DOHH2 (cell line): ENCODE measurements at regions not wholly inside any gene's neighbourhood (a gene's known extent, or its start where the extent isn't known, plus 50 kb on each side); places are given as distances from the start of the nearest gene placed in this dataset.

Experiments used
- H3F3A ChIP-seq: fragments of 200-600 bp; sonication (generic), shearing (Covaris generic); 2 replicates; pipeline ENCODE4 v1.6.0; 2016; ENCODE audit warnings: antibody characterized with exemption, mild to moderate bottlenecking; ENCODE audit not compliant: control insufficient read depth, insufficient read depth
- H3K27ac ChIP-seq: fragments of 200-600 bp; sonication (generic); 2 replicates; pipeline ENCODE4 v1.5.1; 2014; ENCODE audit warnings: low read depth, mild to moderate bottlenecking, low read length, moderate library complexity
- H3K27me3 ChIP-seq: fragments of 200-600 bp; sonication (generic); 2 replicates; pipeline ENCODE4 v1.6.1; 2014; ENCODE audit warnings: mild to moderate bottlenecking, low read length, mixed read lengths; ENCODE audit not compliant: control insufficient read depth
- H3K36me3 ChIP-seq: fragments of 200-600 bp; sonication (generic); 2 replicates; pipeline ENCODE4 v1.6.1; 2014; ENCODE audit warnings: mild to moderate bottlenecking, low read length, moderate library complexity, mixed read lengths; ENCODE audit not compliant: control insufficient read depth
- H3K4me1 ChIP-seq: fragments of 200-600 bp; sonication (generic); 2 replicates; pipeline ENCODE4 v1.6.1; 2014; ENCODE audit warnings: mild to moderate bottlenecking, low read length, mixed read lengths; ENCODE audit not compliant: control insufficient read depth
- H3K4me2 ChIP-seq: fragments of 200-600 bp; sonication (generic); 2 replicates; pipeline ENCODE4 v1.6.0; 2014; ENCODE audit warnings: mild to moderate bottlenecking, low read length, moderate library complexity
- H3K4me3 ChIP-seq: fragments of 200-600 bp; sonication (generic); 2 replicates; pipeline ENCODE4 v1.5.1; 2014; ENCODE audit warnings: mild to moderate bottlenecking, low read length, mixed read lengths
- H3K79me2 ChIP-seq: fragments of 200-600 bp; sonication (generic); 2 replicates; pipeline ENCODE4 v1.6.1; 2014; ENCODE audit warnings: mild to moderate bottlenecking, low read length, mixed read lengths; ENCODE audit not compliant: control insufficient read depth
- H3K9me2 ChIP-seq: fragments of 200-600 bp; sonication (generic); replicated peaks from 2 replicates; pipeline ENCODE4 v1.6.1; 2014; ENCODE audit warnings: mild to moderate bottlenecking, low read length, mixed read lengths; ENCODE audit not compliant: control insufficient read depth
- H3K9me3 ChIP-seq: fragments of 200-600 bp; sonication (generic); 2 replicates; pipeline ENCODE4 v1.6.1; 2014; ENCODE audit warnings: antibody characterized with exemption, low read length, mixed read lengths; ENCODE audit not compliant: control insufficient read depth, insufficient read depth
- H4K20me1 ChIP-seq: fragments of 200-600 bp; sonication (generic); 2 replicates; pipeline ENCODE4 v1.6.0; 2014; ENCODE audit warnings: low read depth, mild to moderate bottlenecking, antibody characterized with exemption, low read length, moderate library complexity; ENCODE audit not compliant: control insufficient read depth, insufficient read depth
- EZH2phosphoT487 ChIP-seq: fragments of 200-600 bp; sonication (generic); IDR thresholded peaks from 2 replicates; pipeline ENCODE4 v1.6.1; 2017; ENCODE audit warnings: borderline replicate concordance, mild to moderate bottlenecking, antibody characterized with exemption, low read length, moderate library complexity, mixed read lengths
- TF ChIP-seq, protein P1 (sequence below): fragments of 200-600 bp; sonication (generic); IDR thresholded peaks from one replicate; pipeline ENCODE4 v1.5.1; 2014; ENCODE audit warnings: antibody characterized with exemption, mild to moderate bottlenecking, low read depth, low read length; ENCODE audit not compliant: poor library complexity, severe bottlenecking

DNA sequence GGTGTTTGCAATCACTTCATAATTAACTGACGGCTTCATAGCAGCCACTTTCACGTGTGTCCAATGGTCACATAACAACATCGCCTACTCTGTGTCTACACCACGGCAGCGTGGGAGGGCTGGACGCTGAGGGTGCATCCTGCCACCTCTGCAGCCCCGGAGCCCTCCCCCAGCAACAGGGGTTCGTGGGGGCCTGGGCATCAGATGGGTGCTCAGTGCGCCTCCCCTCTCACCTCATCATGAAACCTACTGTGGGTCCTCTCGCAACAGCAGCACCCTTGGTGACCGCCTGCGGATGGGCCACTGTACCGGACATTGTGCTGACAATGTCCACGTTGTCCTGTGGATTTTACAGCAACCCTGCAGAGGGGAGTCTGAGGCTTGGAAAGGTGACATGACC is 193.5 kb downstream of the UQCRFS1 start:
- Histone ChIP-seq H4K20me1 (no peaks in the 10 kb centered on the region), H3K9me2 (no peaks in the 10 kb centered on the region), H3K9me3 (no peaks in the 10 kb centered on the region; the same call in 1 of the 2 replicates), H3K27ac (no peak overlapping the region), H3K4me2 (no peak overlapping the region), H3K27me3 (no peaks in the 10 kb centered on the region), H3K4me1 (no peaks in the 10 kb centered on the region), H3K79me2 (no peaks in the 10 kb centered on the region), H3K36me3 (no peaks in the 10 kb centered on the region), H3K4me3 (no peak overlapping the region), H3F3A (no peaks in the 10 kb centered on the region)
- TF ChIP-seq EZH2phosphoT487, result no peak
- TF ChIP-seq, protein P1, sequence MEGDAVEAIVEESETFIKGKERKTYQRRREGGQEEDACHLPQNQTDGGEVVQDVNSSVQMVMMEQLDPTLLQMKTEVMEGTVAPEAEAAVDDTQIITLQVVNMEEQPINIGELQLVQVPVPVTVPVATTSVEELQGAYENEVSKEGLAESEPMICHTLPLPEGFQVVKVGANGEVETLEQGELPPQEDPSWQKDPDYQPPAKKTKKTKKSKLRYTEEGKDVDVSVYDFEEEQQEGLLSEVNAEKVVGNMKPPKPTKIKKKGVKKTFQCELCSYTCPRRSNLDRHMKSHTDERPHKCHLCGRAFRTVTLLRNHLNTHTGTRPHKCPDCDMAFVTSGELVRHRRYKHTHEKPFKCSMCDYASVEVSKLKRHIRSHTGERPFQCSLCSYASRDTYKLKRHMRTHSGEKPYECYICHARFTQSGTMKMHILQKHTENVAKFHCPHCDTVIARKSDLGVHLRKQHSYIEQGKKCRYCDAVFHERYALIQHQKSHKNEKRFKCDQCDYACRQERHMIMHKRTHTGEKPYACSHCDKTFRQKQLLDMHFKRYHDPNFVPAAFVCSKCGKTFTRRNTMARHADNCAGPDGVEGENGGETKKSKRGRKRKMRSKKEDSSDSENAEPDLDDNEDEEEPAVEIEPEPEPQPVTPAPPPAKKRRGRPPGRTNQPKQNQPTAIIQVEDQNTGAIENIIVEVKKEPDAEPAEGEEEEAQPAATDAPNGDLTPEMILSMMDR, result no peak

DNA sequence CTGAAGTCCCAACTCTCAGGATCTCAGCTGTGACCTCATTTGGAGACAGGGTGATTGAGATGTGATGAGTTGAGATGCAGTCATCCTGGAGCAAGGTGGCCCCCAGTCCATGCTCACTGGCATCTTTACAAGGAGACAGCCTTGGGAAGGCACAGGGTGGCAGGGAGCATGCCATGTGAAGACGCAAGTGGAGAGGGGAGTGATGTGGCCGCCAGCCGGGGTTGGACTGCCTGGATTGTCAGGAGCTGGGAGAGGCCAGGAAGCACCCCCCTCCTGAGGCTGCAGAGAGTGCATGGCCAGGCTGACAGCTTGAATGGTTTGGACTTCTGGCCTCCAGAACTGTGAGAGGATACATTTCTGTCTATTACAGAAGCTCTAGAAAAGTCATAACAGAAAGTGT is 194.4 kb downstream of the UQCRFS1 start:
- Histone ChIP-seq H3K9me2 (no peaks in the 10 kb centered on the region), H3K27ac (no peak overlapping the region), H3K4me1 (no peaks in the 10 kb centered on the region), H3K79me2 (no peaks in the 10 kb centered on the region), H3K27me3 (no peaks in the 10 kb centered on the region), H3K36me3 (no peaks in the 10 kb centered on the region), H3K4me2 (no peak overlapping the region), H4K20me1 (no peaks in the 10 kb centered on the region), H3F3A (no peaks in the 10 kb centered on the region), H3K4me3 (no peak overlapping the region), H3K9me3 (no peaks in the 10 kb centered on the region; the same call in 1 of the 2 replicates)
- TF ChIP-seq EZH2phosphoT487, result no peak
- TF ChIP-seq, protein P1, result no peak

DNA sequence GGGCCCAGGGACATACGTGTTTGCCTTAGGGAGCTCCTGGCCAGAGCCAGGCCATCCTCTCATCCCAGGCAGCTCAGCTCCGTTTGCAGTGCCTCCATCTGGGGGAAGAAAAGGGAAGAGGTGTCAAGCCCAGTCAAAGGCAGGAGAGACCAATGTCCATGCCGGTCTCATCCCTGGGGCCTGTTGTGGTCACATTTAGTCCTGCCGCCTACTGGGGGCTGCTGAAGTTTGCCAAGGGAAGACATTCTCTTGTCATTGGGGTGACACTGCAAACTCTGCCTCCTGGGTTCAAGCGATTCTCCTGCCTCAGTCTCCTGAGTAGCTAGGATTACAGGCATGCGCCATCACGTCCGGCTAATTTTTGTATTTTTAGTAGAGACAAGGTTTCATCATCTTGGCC is 195.2 kb downstream of the UQCRFS1 start:
- no peaks in the 10 kb centered on the region for H3F3A ChIP-seq
- H3K79me2 ChIP-seq, result no peaks in the 10 kb centered on the region
- H3K9me3 ChIP-seq, result no peaks in the 10 kb centered on the region; the same call in 1 of the 2 replicates
- no peaks in the 10 kb centered on the region for H3K9me2 ChIP-seq
- no peaks in the 10 kb centered on the region for H3K4me1 ChIP-seq
- H3K4me3 ChIP-seq, result no peak overlapping the region
- H4K20me1 ChIP-seq, result no peaks in the 10 kb centered on the region
- TF ChIP-seq, protein P1, result no peak
- TF ChIP-seq EZH2phosphoT487, result no peak
- H3K27me3 ChIP-seq, result no peaks in the 10 kb centered on the region
- H3K27ac ChIP-seq, result no peak overlapping the region
- H3K4me2 ChIP-seq, result no peak overlapping the region
- H3K36me3 ChIP-seq, result no peaks in the 10 kb centered on the region
